Liver (tissue), 3 donors: ENCODE measurements at regions not wholly inside any gene's neighbourhood (a gene's known extent, or its start where the extent isn't known, plus 50 kb on each side); places are given as distances from the start of the nearest gene placed in this dataset.
A peak's percentile ranks its signal among the peaks of the same experiment; 100 is the strongest.

Source experiments
- FOXA2 ChIP-seq: IDR thresholded peaks from 2 replicates; pipeline ENCODE4 v1.6.1; 2016; ENCODE audit warnings: antibody characterized with exemption
- GABPA ChIP-seq, 2 donors: IDR thresholded peaks in 1 of 2; conservative IDR thresholded peaks in 1 of 2; 2 replicates each; pipeline ENCODE4 v1.6.1; 2016; ENCODE audit warnings: antibody characterized with exemption in 2 of 2, mild to moderate bottlenecking in 1 of 2, moderate library complexity in 1 of 2
- NR2F2 ChIP-seq: IDR thresholded peaks from 2 replicates; pipeline ENCODE4 v1.6.1; 2016; ENCODE audit warnings: antibody characterized with exemption
- RAD21 ChIP-seq, 2 donors: IDR thresholded peaks; 2 replicates each; pipeline ENCODE4 v1.6.1; 2016; ENCODE audit warnings: antibody characterized with exemption in 2 of 2, mild to moderate bottlenecking in 2 of 2
- RXRA ChIP-seq, 2 donors: IDR thresholded peaks; 2 replicates each; pipeline ENCODE4 v1.6.1; 2017 to 2018; ENCODE audit warnings: antibody characterized with exemption in 2 of 2, mild to moderate bottlenecking in 1 of 2
- SP1 ChIP-seq: IDR thresholded peaks from 2 replicates; pipeline ENCODE4 v1.6.1; 2018; ENCODE audit warnings: antibody characterized with exemption, mild to moderate bottlenecking
- TAF1 ChIP-seq: conservative IDR thresholded peaks from 2 replicates; pipeline ENCODE4 v1.6.1; 2016; ENCODE audit warnings: antibody characterized with exemption, mild to moderate bottlenecking
- YY1 ChIP-seq: IDR thresholded peaks from 2 replicates; pipeline ENCODE4 v1.6.1; 2016; ENCODE audit warnings: antibody characterized with exemption, mild to moderate bottlenecking
- TF ChIP-seq, protein P1 (sequence below): fragments of 150-350 bp; IDR thresholded peaks from 2 replicates; pipeline ENCODE4 v1.5.1; 2017; ENCODE audit warnings: improper control_type of control experiment, low read depth, low read length; ENCODE audit not compliant: missing input control
- TF ChIP-seq, protein P2 (sequence below): IDR thresholded peaks from 2 replicates; pipeline ENCODE4 v1.6.1; 2016; ENCODE audit warnings: antibody characterized with exemption, mild to moderate bottlenecking
- donor health status: healthy.
- donor health status: healthy.

DNA sequence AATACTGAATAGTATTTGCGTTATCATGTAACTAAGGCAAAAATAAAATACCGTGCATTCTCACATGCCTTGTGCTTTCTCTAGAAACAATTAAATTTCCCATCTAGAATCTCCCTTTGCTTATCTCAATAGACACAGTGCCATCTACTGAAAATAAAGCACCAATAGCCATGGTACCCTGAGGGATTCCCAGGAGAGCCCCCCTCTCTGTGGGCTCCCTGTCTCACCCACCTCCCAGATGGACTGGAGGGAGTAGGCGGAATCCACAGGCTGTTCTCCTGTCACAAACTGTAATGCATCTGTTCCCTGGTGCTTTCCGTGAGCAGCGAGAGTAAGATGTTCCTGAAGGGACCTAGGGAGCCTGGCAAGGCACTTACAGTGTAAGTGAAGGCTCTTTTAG, 112.4 kb upstream of the UPP2 start:
- peak; percentile 52 for TF ChIP-seq RAD21 (IDR thresholded peaks at IDR 0.05)
- TF ChIP-seq, protein P1, sequence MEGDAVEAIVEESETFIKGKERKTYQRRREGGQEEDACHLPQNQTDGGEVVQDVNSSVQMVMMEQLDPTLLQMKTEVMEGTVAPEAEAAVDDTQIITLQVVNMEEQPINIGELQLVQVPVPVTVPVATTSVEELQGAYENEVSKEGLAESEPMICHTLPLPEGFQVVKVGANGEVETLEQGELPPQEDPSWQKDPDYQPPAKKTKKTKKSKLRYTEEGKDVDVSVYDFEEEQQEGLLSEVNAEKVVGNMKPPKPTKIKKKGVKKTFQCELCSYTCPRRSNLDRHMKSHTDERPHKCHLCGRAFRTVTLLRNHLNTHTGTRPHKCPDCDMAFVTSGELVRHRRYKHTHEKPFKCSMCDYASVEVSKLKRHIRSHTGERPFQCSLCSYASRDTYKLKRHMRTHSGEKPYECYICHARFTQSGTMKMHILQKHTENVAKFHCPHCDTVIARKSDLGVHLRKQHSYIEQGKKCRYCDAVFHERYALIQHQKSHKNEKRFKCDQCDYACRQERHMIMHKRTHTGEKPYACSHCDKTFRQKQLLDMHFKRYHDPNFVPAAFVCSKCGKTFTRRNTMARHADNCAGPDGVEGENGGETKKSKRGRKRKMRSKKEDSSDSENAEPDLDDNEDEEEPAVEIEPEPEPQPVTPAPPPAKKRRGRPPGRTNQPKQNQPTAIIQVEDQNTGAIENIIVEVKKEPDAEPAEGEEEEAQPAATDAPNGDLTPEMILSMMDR = no peak
- no peak for TF ChIP-seq YY1
- TF ChIP-seq NR2F2 = no peak
- no peak for TF ChIP-seq FOXA2
- TF ChIP-seq, protein P2, sequence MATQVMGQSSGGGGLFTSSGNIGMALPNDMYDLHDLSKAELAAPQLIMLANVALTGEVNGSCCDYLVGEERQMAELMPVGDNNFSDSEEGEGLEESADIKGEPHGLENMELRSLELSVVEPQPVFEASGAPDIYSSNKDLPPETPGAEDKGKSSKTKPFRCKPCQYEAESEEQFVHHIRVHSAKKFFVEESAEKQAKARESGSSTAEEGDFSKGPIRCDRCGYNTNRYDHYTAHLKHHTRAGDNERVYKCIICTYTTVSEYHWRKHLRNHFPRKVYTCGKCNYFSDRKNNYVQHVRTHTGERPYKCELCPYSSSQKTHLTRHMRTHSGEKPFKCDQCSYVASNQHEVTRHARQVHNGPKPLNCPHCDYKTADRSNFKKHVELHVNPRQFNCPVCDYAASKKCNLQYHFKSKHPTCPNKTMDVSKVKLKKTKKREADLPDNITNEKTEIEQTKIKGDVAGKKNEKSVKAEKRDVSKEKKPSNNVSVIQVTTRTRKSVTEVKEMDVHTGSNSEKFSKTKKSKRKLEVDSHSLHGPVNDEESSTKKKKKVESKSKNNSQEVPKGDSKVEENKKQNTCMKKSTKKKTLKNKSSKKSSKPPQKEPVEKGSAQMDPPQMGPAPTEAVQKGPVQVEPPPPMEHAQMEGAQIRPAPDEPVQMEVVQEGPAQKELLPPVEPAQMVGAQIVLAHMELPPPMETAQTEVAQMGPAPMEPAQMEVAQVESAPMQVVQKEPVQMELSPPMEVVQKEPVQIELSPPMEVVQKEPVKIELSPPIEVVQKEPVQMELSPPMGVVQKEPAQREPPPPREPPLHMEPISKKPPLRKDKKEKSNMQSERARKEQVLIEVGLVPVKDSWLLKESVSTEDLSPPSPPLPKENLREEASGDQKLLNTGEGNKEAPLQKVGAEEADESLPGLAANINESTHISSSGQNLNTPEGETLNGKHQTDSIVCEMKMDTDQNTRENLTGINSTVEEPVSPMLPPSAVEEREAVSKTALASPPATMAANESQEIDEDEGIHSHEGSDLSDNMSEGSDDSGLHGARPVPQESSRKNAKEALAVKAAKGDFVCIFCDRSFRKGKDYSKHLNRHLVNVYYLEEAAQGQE = no peak
- no peak for TF ChIP-seq GABPA (IDR thresholded peaks at IDR 0.05 in 1 of 2, conservative IDR thresholded peaks at IDR 0.05 in 1 of 2)
- no peak for TF ChIP-seq TAF1
- TF ChIP-seq RXRA (IDR thresholded peaks at IDR 0.05) = no peak
- no peak for TF ChIP-seq SP1
